K562 (cell line): ENCODE measurements at regions not wholly inside any gene's neighbourhood (a gene's known extent, or its start where the extent isn't known, plus 50 kb on each side); places are given as distances from the start of the nearest gene placed in this dataset.

Experiments
- BHLHE40 ChIP-seq: IDR thresholded peaks from 2 replicates; pipeline ENCODE4 v1.6.1; 2011; ENCODE audit warnings: low read length, improper control_type of control experiment
- PHF20 ChIP-seq: fragments of 450-650 bp; IDR thresholded peaks from 2 replicates; pipeline ENCODE4 v1.6.1; 2018; ENCODE audit not compliant: partially characterized antibody
- RAD21 ChIP-seq, 2 experiments: fragments of 250-450 bp in 1 of 2; fragments of 450-650 bp in 1 of 2; sonication (Bioruptor Pico) in 1 of 2; formaldehyde crosslinking in 1 of 2; IDR thresholded peaks in 1 of 2; conservative IDR thresholded peaks in 1 of 2; 2 replicates each; pipeline versions ENCODE4 v1.4.0 to v1.8.0; 2020 to 2022; ENCODE audit warnings: mild to moderate bottlenecking in 2 of 2, moderate library complexity in 1 of 2
- TF ChIP-seq, protein P1 (sequence below), 3 experiments: IDR thresholded peaks in 2 of 3; conservative IDR thresholded peaks in 1 of 3; 2 replicates each; pipeline ENCODE4 v1.5.1; 2011 to 2012; ENCODE audit warnings: low read length in 3 of 3, mild to moderate bottlenecking in 3 of 3, control low read depth in 2 of 3, improper control_type of control experiment in 1 of 3, inconsistent platforms in 1 of 3, low read depth in 1 of 3, mixed read lengths in 1 of 3, moderate library complexity in 1 of 3; ENCODE audit not compliant: insufficient read depth in 2 of 3
- TF ChIP-seq, protein P2 (sequence below): IDR thresholded peaks from 3 replicates; pipeline ENCODE4 v1.6.1; 2011; ENCODE audit warnings: borderline replicate concordance, mild to moderate bottlenecking, moderate library complexity; ENCODE audit not compliant: insufficient read length; ENCODE audit errors: extremely low read depth
- TF ChIP-seq, protein P3 (sequence below): fragments of 250-450 bp; sonication (Bioruptor Pico); IDR thresholded peaks from 2 replicates; pipeline ENCODE4 v1.4.0; 2020; ENCODE audit warnings: mild to moderate bottlenecking, moderate library complexity, borderline replicate concordance

DNA sequence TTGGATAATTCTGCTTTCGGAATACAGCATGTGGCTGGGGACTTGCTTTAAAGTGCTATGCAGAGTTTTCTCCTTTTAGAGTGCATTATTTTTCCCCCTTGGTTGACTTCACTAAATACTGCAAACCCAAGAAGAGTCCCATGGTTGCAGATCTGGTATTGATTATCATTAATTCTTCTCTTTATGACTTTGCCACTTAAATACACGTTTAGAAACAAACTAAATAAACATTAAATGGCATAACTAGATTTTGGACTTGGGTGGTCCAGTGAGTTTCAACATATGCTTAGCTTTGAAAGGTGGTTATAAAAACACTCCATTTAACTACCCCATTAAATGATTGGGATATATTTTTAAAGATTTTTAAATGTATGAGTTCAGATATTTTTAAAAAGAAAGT lies 279.2 kb downstream of the SOX4 start:
- TF ChIP-seq, protein P1, sequence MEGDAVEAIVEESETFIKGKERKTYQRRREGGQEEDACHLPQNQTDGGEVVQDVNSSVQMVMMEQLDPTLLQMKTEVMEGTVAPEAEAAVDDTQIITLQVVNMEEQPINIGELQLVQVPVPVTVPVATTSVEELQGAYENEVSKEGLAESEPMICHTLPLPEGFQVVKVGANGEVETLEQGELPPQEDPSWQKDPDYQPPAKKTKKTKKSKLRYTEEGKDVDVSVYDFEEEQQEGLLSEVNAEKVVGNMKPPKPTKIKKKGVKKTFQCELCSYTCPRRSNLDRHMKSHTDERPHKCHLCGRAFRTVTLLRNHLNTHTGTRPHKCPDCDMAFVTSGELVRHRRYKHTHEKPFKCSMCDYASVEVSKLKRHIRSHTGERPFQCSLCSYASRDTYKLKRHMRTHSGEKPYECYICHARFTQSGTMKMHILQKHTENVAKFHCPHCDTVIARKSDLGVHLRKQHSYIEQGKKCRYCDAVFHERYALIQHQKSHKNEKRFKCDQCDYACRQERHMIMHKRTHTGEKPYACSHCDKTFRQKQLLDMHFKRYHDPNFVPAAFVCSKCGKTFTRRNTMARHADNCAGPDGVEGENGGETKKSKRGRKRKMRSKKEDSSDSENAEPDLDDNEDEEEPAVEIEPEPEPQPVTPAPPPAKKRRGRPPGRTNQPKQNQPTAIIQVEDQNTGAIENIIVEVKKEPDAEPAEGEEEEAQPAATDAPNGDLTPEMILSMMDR (IDR thresholded peaks at IDR 0.05 in 2 of 3, conservative IDR thresholded peaks at IDR 0.05 in 1 of 3; ENCODE audit: insufficient read depth in 2 of 3, low read depth in 1 of 3, low read length in 3 of 3), result no peak
- TF ChIP-seq RAD21 (CRISPR knock-in tag; conservative IDR thresholded peaks at IDR 0.05 in 1 of 2, IDR thresholded peaks at IDR 0.05 in 1 of 2) (no peak), PHF20 (no peak), BHLHE40 (no peak)
- TF ChIP-seq, protein P2, sequence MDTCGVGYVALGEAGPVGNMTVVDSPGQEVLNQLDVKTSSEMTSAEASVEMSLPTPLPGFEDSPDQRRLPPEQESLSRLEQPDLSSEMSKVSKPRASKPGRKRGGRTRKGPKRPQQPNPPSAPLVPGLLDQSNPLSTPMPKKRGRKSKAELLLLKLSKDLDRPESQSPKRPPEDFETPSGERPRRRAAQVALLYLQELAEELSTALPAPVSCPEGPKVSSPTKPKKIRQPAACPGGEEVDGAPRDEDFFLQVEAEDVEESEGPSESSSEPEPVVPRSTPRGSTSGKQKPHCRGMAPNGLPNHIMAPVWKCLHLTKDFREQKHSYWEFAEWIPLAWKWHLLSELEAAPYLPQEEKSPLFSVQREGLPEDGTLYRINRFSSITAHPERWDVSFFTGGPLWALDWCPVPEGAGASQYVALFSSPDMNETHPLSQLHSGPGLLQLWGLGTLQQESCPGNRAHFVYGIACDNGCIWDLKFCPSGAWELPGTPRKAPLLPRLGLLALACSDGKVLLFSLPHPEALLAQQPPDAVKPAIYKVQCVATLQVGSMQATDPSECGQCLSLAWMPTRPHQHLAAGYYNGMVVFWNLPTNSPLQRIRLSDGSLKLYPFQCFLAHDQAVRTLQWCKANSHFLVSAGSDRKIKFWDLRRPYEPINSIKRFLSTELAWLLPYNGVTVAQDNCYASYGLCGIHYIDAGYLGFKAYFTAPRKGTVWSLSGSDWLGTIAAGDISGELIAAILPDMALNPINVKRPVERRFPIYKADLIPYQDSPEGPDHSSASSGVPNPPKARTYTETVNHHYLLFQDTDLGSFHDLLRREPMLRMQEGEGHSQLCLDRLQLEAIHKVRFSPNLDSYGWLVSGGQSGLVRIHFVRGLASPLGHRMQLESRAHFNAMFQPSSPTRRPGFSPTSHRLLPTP, result no peak
- TF ChIP-seq, protein P3, sequence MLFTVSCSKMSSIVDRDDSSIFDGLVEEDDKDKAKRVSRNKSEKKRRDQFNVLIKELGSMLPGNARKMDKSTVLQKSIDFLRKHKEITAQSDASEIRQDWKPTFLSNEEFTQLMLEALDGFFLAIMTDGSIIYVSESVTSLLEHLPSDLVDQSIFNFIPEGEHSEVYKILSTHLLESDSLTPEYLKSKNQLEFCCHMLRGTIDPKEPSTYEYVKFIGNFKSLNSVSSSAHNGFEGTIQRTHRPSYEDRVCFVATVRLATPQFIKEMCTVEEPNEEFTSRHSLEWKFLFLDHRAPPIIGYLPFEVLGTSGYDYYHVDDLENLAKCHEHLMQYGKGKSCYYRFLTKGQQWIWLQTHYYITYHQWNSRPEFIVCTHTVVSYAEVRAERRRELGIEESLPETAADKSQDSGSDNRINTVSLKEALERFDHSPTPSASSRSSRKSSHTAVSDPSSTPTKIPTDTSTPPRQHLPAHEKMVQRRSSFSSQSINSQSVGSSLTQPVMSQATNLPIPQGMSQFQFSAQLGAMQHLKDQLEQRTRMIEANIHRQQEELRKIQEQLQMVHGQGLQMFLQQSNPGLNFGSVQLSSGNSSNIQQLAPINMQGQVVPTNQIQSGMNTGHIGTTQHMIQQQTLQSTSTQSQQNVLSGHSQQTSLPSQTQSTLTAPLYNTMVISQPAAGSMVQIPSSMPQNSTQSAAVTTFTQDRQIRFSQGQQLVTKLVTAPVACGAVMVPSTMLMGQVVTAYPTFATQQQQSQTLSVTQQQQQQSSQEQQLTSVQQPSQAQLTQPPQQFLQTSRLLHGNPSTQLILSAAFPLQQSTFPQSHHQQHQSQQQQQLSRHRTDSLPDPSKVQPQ (CRISPR knock-in tag), result no peak
